EL (cell line): ENCODE measurements at regions not wholly inside any gene's neighbourhood (a gene's known extent, or its start where the extent isn't known, plus 50 kb on each side); places are given as distances from the start of the nearest gene placed in this dataset.

Experiments
- DNase-seq: peaks from one replicate; pipeline ENCODE4 v3.0.0-alpha.2; 2016

GRCh38 chr1:96865731-96866685, 144.4 kb downstream of the PTBP2 start:
- DNase-seq = peak; percentile 97

- no peak for DNase-seq
Observed at GRCh38 chr1:96872757-96873156, 151.2 kb downstream of the PTBP2 start.

GRCh38 chr1:96878640-96879039, 157.1 kb downstream of the PTBP2 start:
- no peak for DNase-seq

GRCh38 chr1:96880626-96881025, 159.0 kb downstream of the PTBP2 start:
- peak; percentile 18 for DNase-seq

GRCh38 chr1:96882096-96882495, 160.5 kb downstream of the PTBP2 start:
- DNase-seq = peak; percentile 65

- no peak for DNase-seq
Observed at GRCh38 chr1:96886474-96886873, 164.9 kb downstream of the PTBP2 start.

GRCh38 chr1:96887501-96887900, 165.9 kb downstream of the PTBP2 start:
- no peak for DNase-seq

GRCh38 chr1:96901783-96902363, 180.3 kb downstream of the PTBP2 start:
- no peak for DNase-seq

GRCh38 chr1:96912248-96912647, 190.7 kb downstream of the PTBP2 start:
- no peak for DNase-seq

GRCh38 chr1:96915701-96916100, 194.1 kb downstream of the PTBP2 start:
- DNase-seq = peak; percentile 86

GRCh38 chr1:96918406-96918805, 196.8 kb downstream of the PTBP2 start:
- peak; percentile 74 for DNase-seq

GRCh38 chr1:96922181-96922580, 200.6 kb downstream of the PTBP2 start:
- DNase-seq = no peak

GRCh38 chr1:96923753-96924152, 202.2 kb downstream of the PTBP2 start:
- DNase-seq = no peak

- DNase-seq = no peak
Observed at GRCh38 chr1:96926176-96926575, 204.6 kb downstream of the PTBP2 start.

- DNase-seq = peak; percentile 41
Observed at GRCh38 chr1:96927125-96927524, 205.5 kb downstream of the PTBP2 start.

GRCh38 chr1:96931136-96931535, 209.6 kb downstream of the PTBP2 start:
- DNase-seq = no peak

GRCh38 chr1:96934282-96934681, 212.7 kb downstream of the PTBP2 start:
- no peak for DNase-seq

- no peak for DNase-seq
Observed at GRCh38 chr1:96944432-96945092, 223.0 kb downstream of the PTBP2 start.

- DNase-seq = no peak
Observed at GRCh38 chr1:96945509-96946084, 224.0 kb downstream of the PTBP2 start.

GRCh38 chr1:96955307-96956012, 233.9 kb downstream of the PTBP2 start:
- no peak for DNase-seq

- no peak for DNase-seq
Observed at GRCh38 chr1:96962216-96962615, 240.6 kb downstream of the PTBP2 start.

GRCh38 chr1:96962751-96963211, 241.2 kb downstream of the PTBP2 start:
- no peak for DNase-seq

GRCh38 chr1:96964761-96965160, 243.2 kb downstream of the PTBP2 start:
- no peak for DNase-seq
